Trophoblast cell (in vitro differentiated cells and primary cell): ENCODE measurements at regions not wholly inside any gene's neighbourhood (a gene's known extent, or its start where the extent isn't known, plus 50 kb on each side); places are given as distances from the start of the nearest gene placed in this dataset.

Experiments
- DNase-seq, 2 donors: peaks; one replicate each; pipeline ENCODE4 v3.0.0-alpha.2; 2016
- H2AFZ ChIP-seq: 2 replicates; pipeline ENCODE4 v1.6.1; 2013; ENCODE audit warnings: low read length, moderate library complexity, mild to moderate bottlenecking; ENCODE audit not compliant: insufficient read depth, poor library complexity
- H2AK5ac ChIP-seq: 2 replicates; pipeline ENCODE4 v1.6.1; 2013; ENCODE audit warnings: mild to moderate bottlenecking, low read length
- H2BK120ac ChIP-seq: 2 replicates; pipeline ENCODE4 v1.6.1; 2013; ENCODE audit warnings: low read length, mild to moderate bottlenecking, moderate library complexity; ENCODE audit not compliant: insufficient read depth, poor library complexity
- H2BK12ac ChIP-seq: 2 replicates; pipeline ENCODE4 v1.6.1; 2013; ENCODE audit warnings: mild to moderate bottlenecking, low read length, moderate library complexity
- H2BK5ac ChIP-seq: 2 replicates; pipeline ENCODE4 v1.6.1; 2013; ENCODE audit warnings: low read length, low read depth, moderate library complexity, mild to moderate bottlenecking; ENCODE audit not compliant: poor library complexity
- H3K14ac ChIP-seq: 2 replicates; pipeline ENCODE4 v1.6.1; 2013; ENCODE audit warnings: mild to moderate bottlenecking, low read length
- H3K18ac ChIP-seq: 2 replicates; pipeline ENCODE4 v1.6.1; 2013; ENCODE audit warnings: mild to moderate bottlenecking, low read length
- H3K23ac ChIP-seq: 2 replicates; pipeline ENCODE4 v1.6.1; 2013; ENCODE audit warnings: low read length
- H3K27ac ChIP-seq: 2 replicates; pipeline ENCODE4 v1.5.1; 2013; ENCODE audit warnings: low read depth, mild to moderate bottlenecking, inconsistent platforms, low read length, moderate library complexity
- H3K27me3 ChIP-seq: 2 replicates; pipeline ENCODE4 v1.6.1; 2013; ENCODE audit warnings: inconsistent platforms, mild to moderate bottlenecking, low read length, moderate library complexity; ENCODE audit not compliant: insufficient read depth
- H3K36me3 ChIP-seq, 2 experiments: 1 replicate in 1 of 2; 2 replicates in 1 of 2; pipeline ENCODE4 v1.6.1; 2013; ENCODE audit warnings: low read length in 2 of 2, mild to moderate bottlenecking in 2 of 2, moderate library complexity in 1 of 2; ENCODE audit not compliant: insufficient read depth in 2 of 2, control insufficient read depth in 1 of 2
- H3K4ac ChIP-seq: 2 replicates; pipeline ENCODE4 v1.6.1; 2013; ENCODE audit warnings: low read depth, mild to moderate bottlenecking, low read length, moderate library complexity
- H3K4me1 ChIP-seq, 2 experiments: 1 replicate in 1 of 2; 2 replicates in 1 of 2; pipeline ENCODE4 v1.6.1; 2013; ENCODE audit warnings: low read length in 2 of 2, mild to moderate bottlenecking in 2 of 2, moderate library complexity in 1 of 2; ENCODE audit not compliant: insufficient read depth in 2 of 2, control insufficient read depth in 1 of 2
- H3K4me2 ChIP-seq: 2 replicates; pipeline ENCODE4 v1.6.1; 2013; ENCODE audit warnings: inconsistent platforms, mild to moderate bottlenecking, low read length, moderate library complexity
- H3K4me3 ChIP-seq: 2 replicates; pipeline ENCODE4 v1.5.1; 2013; ENCODE audit warnings: mild to moderate bottlenecking, low read depth, low read length, inconsistent platforms
- H3K79me1 ChIP-seq: one replicate; pipeline ENCODE4 v1.6.1; 2013; ENCODE audit warnings: low read length
- H3K79me2 ChIP-seq: 2 replicates; pipeline ENCODE4 v1.6.1; 2013; ENCODE audit warnings: low read length, mild to moderate bottlenecking; ENCODE audit not compliant: control insufficient read depth, insufficient read depth, poor library complexity
- H3K9ac ChIP-seq: 2 replicates; pipeline ENCODE4 v1.6.1; 2013; ENCODE audit warnings: mild to moderate bottlenecking, low read length
- H3K9me3 ChIP-seq: 2 replicates; pipeline ENCODE4 v1.6.1; 2013; ENCODE audit warnings: low read depth, mild to moderate bottlenecking, control low read depth, inconsistent platforms, low read length; ENCODE audit not compliant: insufficient read depth
- H4K12ac ChIP-seq: 2 replicates; pipeline ENCODE4 v1.6.1; 2013; ENCODE audit warnings: low read depth, mild to moderate bottlenecking, low read length, moderate library complexity
- H4K8ac ChIP-seq: 2 replicates; pipeline ENCODE4 v1.6.1; 2013; ENCODE audit warnings: low read depth, mild to moderate bottlenecking, low read length, moderate library complexity
- H4K91ac ChIP-seq: one replicate; pipeline ENCODE4 v1.6.1; 2013; ENCODE audit warnings: low read depth, mild to moderate bottlenecking, low read length, moderate library complexity
- WGBS: extraction: QIAGEN DNeasy Blood & Tissue Kit; methylation state at CpG from one replicate; pipeline ENCODE4 v1.1.7; 2013; ENCODE audit warnings: missing lambda C conversion rate; ENCODE audit not compliant: insufficient read length, insufficient coverage; ENCODE audit errors: extremely low coverage; 5-methylcytosine and 5-hydroxymethylcytosine counted together

DNA sequence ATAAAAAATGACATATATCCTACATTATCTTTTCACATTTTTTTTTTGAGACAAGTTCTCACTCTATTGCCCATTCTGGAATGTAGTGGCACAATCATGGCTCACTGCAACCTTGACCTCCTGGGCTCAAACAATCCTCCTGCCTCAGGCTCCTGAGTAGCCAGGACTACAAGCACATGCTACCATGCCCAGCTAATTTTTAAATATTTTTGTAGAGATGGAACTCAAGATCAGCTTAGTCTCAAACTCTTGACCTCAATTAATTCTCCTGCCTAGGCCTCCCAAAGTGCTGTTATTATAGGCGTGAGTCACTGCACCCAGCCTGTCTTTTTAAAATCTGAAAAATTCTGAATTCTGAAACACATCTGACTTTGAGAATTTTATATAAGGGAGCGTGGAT is 241.9 kb upstream of the DCN start:
- H3K36me3 ChIP-seq, result no peaks in the 10 kb centered on the region
- H3K4me2 ChIP-seq, result no peak overlapping the region
- H2BK120ac ChIP-seq, result no peak overlapping the region
- no peak overlapping the region for H3K23ac ChIP-seq
- H3K27ac ChIP-seq, result no peak overlapping the region
- WGBS, result no CpG with 5 or more reads among the region's 2 CpGs
- no peak overlapping the region for H3K4me3 ChIP-seq
- H2AFZ ChIP-seq, result no peak overlapping the region
- H4K91ac ChIP-seq, result no peak overlapping the region
- H4K8ac ChIP-seq, result no peak overlapping the region
- no peak overlapping the region for H3K4ac ChIP-seq
- H3K27me3 ChIP-seq, result no peaks in the 10 kb centered on the region
- H3K9me3 ChIP-seq, result no peaks in the 10 kb centered on the region
- no peak overlapping the region for H2BK5ac ChIP-seq
- H4K12ac ChIP-seq, result no peak overlapping the region
- H2AK5ac ChIP-seq, result no peak overlapping the region
- DNase-seq, result peak; percentile 36 to 83
- no peak overlapping the region for H3K18ac ChIP-seq
- H2BK12ac ChIP-seq, result no peak overlapping the region
- no peaks in the 10 kb centered on the region for H3K79me1 ChIP-seq
- no peak overlapping the region for H3K9ac ChIP-seq
- no peaks in the 10 kb centered on the region for H3K79me2 ChIP-seq
- no peak overlapping the region for H3K14ac ChIP-seq
- H3K4me1 ChIP-seq, result peaks cover 2 to 3% of the 10 kb centered on the region in 2 experiments

DNA sequence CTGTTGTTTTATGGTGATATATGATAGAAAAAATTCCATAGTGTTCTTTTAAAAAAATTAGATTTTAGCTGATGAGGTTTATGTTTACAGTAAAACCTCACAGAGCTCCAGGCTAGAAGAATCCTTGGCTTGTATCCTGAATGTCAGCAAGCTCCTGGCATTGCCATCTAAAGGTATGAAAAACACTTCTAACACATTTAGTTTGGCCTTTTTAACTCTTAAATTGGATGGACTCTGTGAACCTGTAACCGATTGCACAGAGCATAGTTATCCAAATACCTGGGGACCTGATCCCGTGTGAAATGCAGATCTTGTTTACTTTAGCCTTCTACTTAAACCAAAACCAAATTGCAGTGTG is 241.1 kb upstream of the DCN start:
- Histone ChIP-seq H4K91ac (no peak overlapping the region), H2BK12ac (no peak overlapping the region), H3K79me2 (no peaks in the 10 kb centered on the region), H3K4me3 (no peak overlapping the region), H2AFZ (no peak overlapping the region), H3K18ac (no peak overlapping the region), H3K36me3 (no peaks in the 10 kb centered on the region), H2AK5ac (no peak overlapping the region), H3K4ac (no peak overlapping the region), H3K79me1 (no peaks in the 10 kb centered on the region), H3K14ac (no peak overlapping the region), H3K9ac (no peak overlapping the region), H3K27ac (no peak overlapping the region), H3K4me2 (no peak overlapping the region), H3K9me3 (no peaks in the 10 kb centered on the region), H2BK120ac (no peak overlapping the region), H4K12ac (no peak overlapping the region), H2BK5ac (no peak overlapping the region), H3K23ac (no peak overlapping the region), H4K8ac (no peak overlapping the region), H3K4me1 (peaks cover 2 to 3% of the 10 kb centered on the region in 2 experiments), H3K27me3 (no peaks in the 10 kb centered on the region)
- WGBS, result no CpG with 5 or more reads among the region's 2 CpGs
- peak in 1 of 2 donors; percentile 11 for DNase-seq

DNA sequence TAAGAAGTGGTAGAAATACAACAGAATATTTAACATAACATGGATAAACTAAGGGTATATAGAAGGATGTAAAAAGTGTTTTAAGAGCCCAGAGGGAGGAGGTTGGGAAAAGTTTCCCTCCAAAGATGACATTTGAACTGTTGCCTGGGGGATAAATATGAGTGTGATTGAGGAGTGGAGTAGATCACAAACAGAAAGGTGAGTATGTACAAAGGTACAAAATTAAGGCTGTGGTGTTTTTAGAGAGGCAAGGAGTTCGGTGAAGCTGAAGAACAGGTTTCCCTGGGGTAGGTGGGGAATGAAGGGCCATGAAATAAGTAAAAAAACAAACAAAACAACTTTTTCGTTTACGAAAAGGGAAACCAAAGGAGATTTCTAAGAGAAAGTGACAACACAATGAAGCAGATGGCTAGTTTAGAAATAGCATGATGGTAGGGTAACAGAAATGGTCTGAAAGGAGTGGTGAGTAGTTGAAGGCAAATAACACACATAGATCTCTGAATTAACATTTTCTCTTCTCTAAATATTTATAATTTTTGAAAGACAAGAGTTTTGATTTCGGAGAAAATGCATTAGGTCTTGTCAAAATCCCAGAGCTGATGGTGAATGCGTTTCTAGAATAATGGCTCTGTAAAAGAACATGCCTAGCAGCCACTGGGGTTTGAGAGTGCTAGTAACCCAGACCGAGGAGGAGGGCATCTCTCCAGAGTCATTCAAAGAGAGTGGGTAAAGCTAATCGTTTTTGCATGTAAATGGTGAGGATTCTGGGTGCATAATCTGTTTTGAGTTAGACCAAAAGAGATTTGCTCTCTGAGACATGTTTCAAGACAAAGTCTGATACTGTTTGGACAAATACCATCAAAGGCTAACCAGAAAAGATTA is 240.4 kb upstream of the DCN start:
- Histone ChIP-seq H4K91ac (no peak overlapping the region), H3K4ac (no peak overlapping the region), H2BK12ac (peak overlapping the region; percentile 40), H3K4me2 (no peak overlapping the region), H4K12ac (no peak overlapping the region), H3K9ac (no peak overlapping the region), H3K14ac (no peak overlapping the region), H4K8ac (no peak overlapping the region), H3K36me3 (no peaks in the 10 kb centered on the region), H3K79me1 (no peaks in the 10 kb centered on the region), H3K4me3 (no peak overlapping the region), H3K4me1 (peaks cover 2 to 3% of the 10 kb centered on the region in 2 experiments), H2AK5ac (no peak overlapping the region), H3K9me3 (no peaks in the 10 kb centered on the region), H2AFZ (no peak overlapping the region), H3K23ac (no peak overlapping the region), H3K27ac (peak overlapping the region; percentile 34), H3K79me2 (no peaks in the 10 kb centered on the region), H3K27me3 (no peaks in the 10 kb centered on the region), H2BK5ac (no peak overlapping the region), H3K18ac (no peak overlapping the region), H2BK120ac (peak overlapping the region; percentile 66)
- no CpG with 5 or more reads among the region's 7 CpGs for WGBS
- DNase-seq, result peak; percentile 52 to 85

DNA sequence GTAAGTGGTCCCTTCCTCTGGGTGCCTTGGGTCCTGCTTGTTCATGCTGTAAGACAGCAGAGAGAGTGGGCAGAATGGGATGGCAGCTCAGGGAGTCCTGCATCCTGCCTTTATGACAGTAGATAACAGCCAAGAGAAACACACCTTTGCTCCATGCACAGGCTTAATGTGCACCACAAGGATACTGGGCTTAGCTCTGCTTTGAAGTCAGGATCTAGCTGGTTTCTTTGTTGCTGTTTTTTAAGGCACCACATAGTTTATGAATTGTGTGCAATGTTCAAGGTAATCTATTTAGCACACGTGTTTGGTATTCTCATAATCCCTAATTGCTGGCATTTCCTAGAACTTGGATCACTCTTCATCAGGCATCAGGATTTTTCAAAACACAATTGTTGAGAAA is 239.5 kb upstream of the DCN start:
- Histone ChIP-seq H2BK5ac (no peak overlapping the region), H2BK12ac (peak overlapping the region; percentile 11), H4K12ac (no peak overlapping the region), H3K79me2 (no peaks in the 10 kb centered on the region), H3K36me3 (no peaks in the 10 kb centered on the region), H3K4me2 (no peak overlapping the region), H3K4me3 (no peak overlapping the region), H3K4ac (no peak overlapping the region), H2BK120ac (no peak overlapping the region), H3K9ac (no peak overlapping the region), H3K27ac (no peak overlapping the region), H3K4me1 (peaks cover 2 to 3% of the 10 kb centered on the region in 2 experiments), H4K91ac (no peak overlapping the region), H4K8ac (no peak overlapping the region), H3K9me3 (no peaks in the 10 kb centered on the region), H2AFZ (no peak overlapping the region), H3K23ac (no peak overlapping the region), H3K27me3 (no peaks in the 10 kb centered on the region), H3K14ac (no peak overlapping the region), H3K79me1 (no peaks in the 10 kb centered on the region), H3K18ac (no peak overlapping the region), H2AK5ac (no peak overlapping the region)
- peak in 1 of 2 donors; percentile 28 for DNase-seq
- WGBS, result no CpG with 5 or more reads among the region's 1 CpG
